Mesothelial cell of epicardium (in vitro differentiated cells): ENCODE measurements at regions not wholly inside any gene's neighbourhood (a gene's known extent, or its start where the extent isn't known, plus 50 kb on each side); places are given as distances from the start of the nearest gene placed in this dataset.

Experiments used
- DNase-seq, 2 experiments: peaks; one replicate each; pipeline ENCODE4 v3.0.0; 2021; ENCODE audit warnings: low spot score in 2 of 2; ENCODE audit not compliant: unreplicated experiment in 2 of 2
- H3K27ac Mint-ChIP-seq: 2 replicates; pipeline ENCODE4 v1.8.0; 2021; ENCODE audit warnings: mixed read lengths
- H3K27me3 Mint-ChIP-seq: 2 replicates; pipeline ENCODE4 v1.8.0; 2021; ENCODE audit warnings: low read depth, mixed read lengths
- H3K36me3 Mint-ChIP-seq: 2 replicates; pipeline ENCODE4 v1.8.0; 2021; ENCODE audit warnings: mixed read lengths
- H3K4me1 Mint-ChIP-seq: 2 replicates; pipeline ENCODE4 v1.8.0; 2021; ENCODE audit warnings: mixed read lengths
- H3K4me3 Mint-ChIP-seq: 2 replicates; pipeline ENCODE4 v1.8.0; 2021; ENCODE audit warnings: mild to moderate bottlenecking, moderate library complexity, mixed read lengths
- H3K9me3 Mint-ChIP-seq: 2 replicates; pipeline ENCODE4 v1.8.0; 2021; ENCODE audit warnings: mixed read lengths
- CTCF ChIP-seq: fragments of 200-600 bp; sonication (generic); IDR thresholded peaks from one replicate; pipeline ENCODE4 v1.5.0; 2021; ENCODE audit warnings: antibody characterized with exemption; ENCODE audit not compliant: unreplicated experiment

- DNase-seq: no peak
- no peak overlapping the region for H3K27ac Mint-ChIP-seq
- H3K36me3 Mint-ChIP-seq: no peaks in the 10 kb centered on the region
- H3K9me3 Mint-ChIP-seq: peaks cover 27% of the 10 kb centered on the region
- no peaks in the 10 kb centered on the region for H3K4me1 Mint-ChIP-seq
- H3K4me3 Mint-ChIP-seq: no peak overlapping the region
- no peak for TF ChIP-seq CTCF
- H3K27me3 Mint-ChIP-seq: no peaks in the 10 kb centered on the region
Measured at GRCh38 chr5:52517667-52518066, 270.0 kb upstream of the ITGA1 start.

DNA sequence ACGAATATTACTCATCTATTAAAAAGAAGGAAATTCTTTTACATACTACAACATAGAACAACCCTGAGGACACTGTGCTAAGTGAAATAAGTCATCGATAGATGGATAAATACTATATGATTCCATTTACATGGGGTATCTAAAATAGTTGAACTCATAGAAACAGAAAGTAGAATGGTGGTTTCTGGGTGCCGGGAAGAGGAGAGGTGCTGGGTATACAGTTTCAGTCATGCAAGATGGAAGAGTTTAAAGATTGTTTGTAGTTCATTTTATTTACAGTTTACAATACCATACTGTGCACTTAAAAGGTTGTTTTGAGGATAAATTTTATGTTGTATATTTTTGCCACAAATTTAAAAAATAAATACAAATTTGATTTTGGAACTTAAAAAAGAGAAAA is 267.5 kb upstream of the ITGA1 start:
- Mint-ChIP-seq H3K27ac (no peak overlapping the region), H3K27me3 (no peaks in the 10 kb centered on the region), H3K9me3 (peaks cover 7% of the 10 kb centered on the region), H3K4me1 (no peaks in the 10 kb centered on the region), H3K36me3 (no peaks in the 10 kb centered on the region), H3K4me3 (no peak overlapping the region)
- DNase-seq: no peak
- TF ChIP-seq CTCF: no peak

- Mint-ChIP-seq H3K27ac (no peak overlapping the region), H3K4me3 (no peak overlapping the region), H3K27me3 (no peaks in the 10 kb centered on the region), H3K36me3 (no peaks in the 10 kb centered on the region), H3K4me1 (no peaks in the 10 kb centered on the region), H3K9me3 (peaks cover under 1% of the 10 kb centered on the region)
- TF ChIP-seq CTCF: no peak
- DNase-seq: no peak
Measured at GRCh38 chr5:52521236-52521635, 266.5 kb upstream of the ITGA1 start.

DNA sequence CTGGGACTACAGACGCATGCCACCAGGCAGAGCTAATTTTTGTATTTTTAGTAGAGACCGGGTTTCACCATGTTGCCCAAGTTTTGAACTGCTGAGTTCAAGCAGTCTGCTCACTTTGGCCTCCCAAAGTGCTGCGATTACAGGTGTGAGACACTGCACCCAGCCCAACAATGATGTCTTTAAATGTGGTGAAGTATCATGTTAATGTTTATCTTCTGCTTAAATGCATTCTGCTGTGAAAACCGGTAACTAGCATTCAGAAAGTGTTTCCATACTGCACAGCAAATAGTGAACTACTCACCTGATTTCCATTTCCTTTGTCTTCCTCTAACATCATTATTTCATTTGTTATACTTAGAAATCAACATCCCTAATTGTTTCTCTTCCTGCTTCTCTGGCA is 264.0 kb upstream of the ITGA1 start:
- H3K4me3 Mint-ChIP-seq: no peak overlapping the region
- H3K27ac Mint-ChIP-seq: no peak overlapping the region
- DNase-seq: no peak
- H3K27me3 Mint-ChIP-seq: no peaks in the 10 kb centered on the region
- H3K9me3 Mint-ChIP-seq: peaks cover 5% of the 10 kb centered on the region
- no peaks in the 10 kb centered on the region for H3K4me1 Mint-ChIP-seq
- H3K36me3 Mint-ChIP-seq: no peaks in the 10 kb centered on the region
- no peak for TF ChIP-seq CTCF

DNA sequence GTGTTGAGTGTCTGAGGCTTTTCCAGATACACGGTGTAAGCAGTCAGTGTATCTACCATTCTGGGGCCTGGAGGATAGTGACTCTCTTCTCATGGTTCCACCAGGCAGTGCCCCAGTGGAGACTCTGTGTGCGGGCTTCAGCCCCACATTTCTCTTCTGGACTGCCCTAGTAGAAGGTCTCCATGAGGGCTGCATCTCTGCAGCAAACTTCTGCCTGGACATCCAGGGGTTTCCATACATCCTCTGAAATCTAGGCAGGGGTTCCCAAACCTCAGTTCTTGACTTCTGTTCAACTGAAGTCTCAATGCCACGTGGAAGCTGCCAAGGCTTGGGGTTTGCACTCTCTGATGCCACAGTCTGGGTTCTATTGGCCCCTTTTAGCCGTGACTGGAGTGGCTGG is 256.6 kb upstream of the ITGA1 start:
- no peaks in the 10 kb centered on the region for H3K4me1 Mint-ChIP-seq
- no peak for DNase-seq
- H3K4me3 Mint-ChIP-seq: no peak overlapping the region
- no peak overlapping the region for H3K27ac Mint-ChIP-seq
- no peaks in the 10 kb centered on the region for H3K27me3 Mint-ChIP-seq
- H3K9me3 Mint-ChIP-seq: peaks cover 37% of the 10 kb centered on the region
- TF ChIP-seq CTCF: no peak
- H3K36me3 Mint-ChIP-seq: peaks cover 5% of the 10 kb centered on the region

GRCh38 chr5:52543594-52543993 is 244.1 kb upstream of the ITGA1 start:
- no peak for DNase-seq
- no peak for TF ChIP-seq CTCF
- no peaks in the 10 kb centered on the region for H3K27me3 Mint-ChIP-seq
- no peak overlapping the region for H3K4me3 Mint-ChIP-seq
- H3K9me3 Mint-ChIP-seq: peaks cover 14% of the 10 kb centered on the region
- H3K36me3 Mint-ChIP-seq: no peaks in the 10 kb centered on the region
- H3K27ac Mint-ChIP-seq: no peak overlapping the region
- no peaks in the 10 kb centered on the region for H3K4me1 Mint-ChIP-seq
